PC-3 (cell line): ENCODE measurements at regions not wholly inside any gene's neighbourhood (a gene's known extent, or its start where the extent isn't known, plus 50 kb on each side); places are given as distances from the start of the nearest gene placed in this dataset.
A peak's percentile ranks its signal among the peaks of the same experiment; 100 is the strongest.
"Not testable (repeated sequence)": the region's sequence is repeated elsewhere in the genome, so short reads cannot be mapped to it uniquely, and the experiment has no call there.

ENCODE experiments used
- ATAC-seq: fragments of 200-7000 bp; cut with Tn5 transposase; 2 replicates; pipeline ENCODE4 v1.9.1; 2020; ENCODE audit warnings: mild to moderate bottlenecking, moderate library complexity
- BruUV-seq: library from RNA; stranded (reverse); fragments of 400-500 nt; replicated peaks from 2 replicates; lab custom pipeline; 2021; lab: Mats Ljungman, UMichigan
- CTCF ChIA-PET: fragments of 300-600 bp; sonication (Branson Sonifier 250); formaldehyde crosslinking; loops from one replicate; lab custom pipeline; 2022; ENCODE audit warnings: antibody characterized with exemption; lab: Charles Lee
- POLR2A ChIA-PET: fragments of 300-600 bp; sonication (Branson Sonifier 250); formaldehyde crosslinking; loops from one replicate; lab custom pipeline; 2022; ENCODE audit warnings: antibody characterized with exemption; ENCODE audit not compliant: unreplicated experiment; lab: Charles Lee
- DNase-seq: peaks from one replicate; pipeline ENCODE4 v3.0.0-alpha.2; 2015
- H2AFZ ChIP-seq: fragments of 300-600 bp; sonication (generic); 2 replicates; pipeline ENCODE4 v1.6.0; 2016; ENCODE audit warnings: antibody characterized with exemption, low read length
- H3F3A ChIP-seq: fragments of 300-600 bp; sonication (generic); one replicate; pipeline ENCODE4 v1.6.0; 2017; ENCODE audit warnings: antibody characterized with exemption, low read length, control low read depth, mild to moderate bottlenecking; ENCODE audit not compliant: unreplicated experiment
- H3K27ac ChIP-seq: fragments of 300-600 bp; sonication (generic); 2 replicates; pipeline ENCODE4 v1.5.1; 2016; ENCODE audit warnings: mild to moderate bottlenecking, low read length
- H3K27me3 ChIP-seq: fragments of 300-600 bp; sonication (generic); 2 replicates; pipeline ENCODE4 v1.6.1; 2016; ENCODE audit warnings: low read length, mixed read lengths
- H3K36me3 ChIP-seq: fragments of 300-600 bp; sonication (generic); 2 replicates; pipeline ENCODE4 v1.6.1; 2016; ENCODE audit warnings: low read depth, mixed run types, low read length, mixed read lengths
- H3K4me1 ChIP-seq: fragments of 300-600 bp; sonication (generic); 2 replicates; pipeline ENCODE4 v1.5.1; 2016; ENCODE audit warnings: low read length; ENCODE audit not compliant: insufficient read depth
- H3K4me2 ChIP-seq: fragments of 300-600 bp; sonication (generic); 2 replicates; pipeline ENCODE4 v1.6.0; 2016; ENCODE audit warnings: low read length
- H3K4me3 ChIP-seq: fragments of 300-600 bp; sonication (generic); 2 replicates; pipeline ENCODE4 v1.5.1; 2016; ENCODE audit warnings: mild to moderate bottlenecking, low read length, mixed read lengths
- H3K79me2 ChIP-seq: fragments of 300-600 bp; sonication (generic); 2 replicates; pipeline ENCODE4 v1.6.1; 2017; ENCODE audit warnings: low read length, mixed read lengths
- H3K9ac ChIP-seq: fragments of 300-600 bp; sonication (generic); 2 replicates; pipeline ENCODE4 v1.6.0; 2016; ENCODE audit warnings: mild to moderate bottlenecking, low read length
- H3K9me2 ChIP-seq: fragments of 300-600 bp; sonication (generic); replicated peaks from 2 replicates; pipeline ENCODE4 v1.6.1; 2016; ENCODE audit warnings: mixed run types, low read length, mixed read lengths
- H3K9me3 ChIP-seq: fragments of 300-600 bp; sonication (generic); 2 replicates; pipeline ENCODE4 v1.6.1; 2016; ENCODE audit warnings: low read length, mixed read lengths
- H4K20me1 ChIP-seq: fragments of 300-600 bp; sonication (generic); 2 replicates; pipeline ENCODE4 v1.6.1; 2016; ENCODE audit warnings: low read length, mixed read lengths
- CTCF ChIP-seq: fragments of 300-600 bp; sonication (generic); conservative IDR thresholded peaks from 2 replicates; pipeline ENCODE4 v1.5.1; 2017; ENCODE audit warnings: antibody characterized with exemption, low read depth, mild to moderate bottlenecking, low read length
- EZH2 ChIP-seq: fragments of 300-600 bp; sonication (generic); IDR thresholded peaks from one replicate; pipeline ENCODE4 v1.6.1; 2017; ENCODE audit warnings: antibody characterized with exemption, mild to moderate bottlenecking, low read length; ENCODE audit not compliant: unreplicated experiment
- EZH2phosphoT487 ChIP-seq: fragments of 300-600 bp; sonication (generic); IDR thresholded peaks from 2 replicates; pipeline ENCODE4 v1.6.1; 2018; ENCODE audit warnings: mild to moderate bottlenecking, antibody characterized with exemption, low read length, borderline replicate concordance
- intact Hi-C: fragments of 100-400 bp; cut with micrococcal nuclease; formaldehyde crosslinking; loops from 2 replicates; pipeline ENCODE4 v1.9.0; 2023

- no peaks in the 10 kb centered on the region for H3K4me1 ChIP-seq
- ChIA-PET POLR2A (no interaction called here), CTCF (no interaction called here)
- DNase-seq (no peak), ATAC-seq (no peak)
- no peak overlapping the region for H3K27ac ChIP-seq
- intact Hi-C loops: no loop called here
- H3K27me3 ChIP-seq: peaks cover 54% of the 10 kb centered on the region
- no peaks in the 10 kb centered on the region for H3K36me3 ChIP-seq
- H3F3A ChIP-seq: no peaks in the 10 kb centered on the region
- no TSS peak for BruUV-seq
- H3K4me3 ChIP-seq: no peak overlapping the region
- no peak overlapping the region for H2AFZ ChIP-seq
- no peak for TF ChIP-seq EZH2
- no peak for TF ChIP-seq CTCF
- no peak for TF ChIP-seq EZH2phosphoT487
- no peaks in the 10 kb centered on the region for H3K79me2 ChIP-seq
- H3K9me2 ChIP-seq: no peaks in the 10 kb centered on the region
- no peaks in the 10 kb centered on the region for H4K20me1 ChIP-seq
- no peak overlapping the region for H3K4me2 ChIP-seq
- no peaks in the 10 kb centered on the region for H3K9me3 ChIP-seq
- no peak overlapping the region for H3K9ac ChIP-seq
These were observed 116.7 kb upstream of the CHST9 start for GRCh38 chr18:27301615-27302378.

DNA sequence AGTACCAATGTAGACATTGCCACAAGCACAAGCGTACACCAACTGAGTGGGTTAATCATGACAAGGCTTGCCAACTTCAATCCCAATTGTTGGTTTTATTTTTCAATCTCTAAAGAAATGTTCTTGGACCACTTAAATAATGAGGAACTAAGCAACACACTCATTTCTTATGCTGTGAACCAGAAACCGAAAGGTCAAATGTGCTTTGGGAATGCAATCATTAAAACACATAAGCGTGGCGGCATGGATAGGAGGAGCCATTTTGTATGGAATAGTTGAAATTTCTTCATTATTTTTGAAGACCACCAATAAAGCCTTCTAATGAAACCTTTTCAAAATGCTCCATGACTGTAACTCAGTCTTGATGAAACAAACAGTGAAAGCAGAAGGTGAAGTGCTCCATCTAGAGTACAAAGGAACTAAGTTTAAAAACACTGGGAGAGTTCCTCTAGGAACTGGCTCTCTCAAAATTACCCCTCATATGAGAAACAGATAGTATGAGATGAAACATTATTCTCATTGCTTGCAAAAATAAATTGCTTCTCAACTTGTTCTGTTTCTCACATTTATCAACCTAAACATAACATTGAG is 113.2 kb upstream of the CHST9 start:
- Histone ChIP-seq H2AFZ (no peak overlapping the region), H3K9ac (no peak overlapping the region), H3K4me2 (no peak overlapping the region), H3K9me2 (no peaks in the 10 kb centered on the region), H3K9me3 (no peaks in the 10 kb centered on the region), H3K4me3 (no peak overlapping the region), H3K27me3 (peaks cover 46% of the 10 kb centered on the region), H4K20me1 (no peaks in the 10 kb centered on the region), H3K79me2 (no peaks in the 10 kb centered on the region), H3K4me1 (no peaks in the 10 kb centered on the region), H3K27ac (no peak overlapping the region), H3K36me3 (no peaks in the 10 kb centered on the region), H3F3A (no peaks in the 10 kb centered on the region)
- no peak for ATAC-seq
- no TSS peak for BruUV-seq
- ChIA-PET CTCF (interaction anchor here (0.6 kb wide), 1 partner anchor 280 kb away, joined by 3 read pairs; no protein-coding TSS in a partner anchor), POLR2A (no interaction called here)
- no peak for TF ChIP-seq EZH2
- no peak for TF ChIP-seq EZH2phosphoT487
- TF ChIP-seq CTCF: peak; percentile 55
- DNase-seq: peak; percentile 25
- intact Hi-C loops: loop anchor here (1.0 kb wide), 1 partner anchor 280 kb away; no protein-coding TSS in a partner anchor

- H3K27ac ChIP-seq, H2AFZ ChIP-seq, H3K4me3 ChIP-seq, BruUV-seq, H3K4me2 ChIP-seq, H3K9me2 ChIP-seq, H3K9me3 ChIP-seq, H3K9ac ChIP-seq, POLR2A ChIA-PET, H4K20me1 ChIP-seq, H3K36me3 ChIP-seq, intact Hi-C loops, H3K79me2 ChIP-seq, H3K4me1 ChIP-seq, DNase-seq, CTCF ChIA-PET, H3F3A ChIP-seq, ATAC-seq: not testable (repeated sequence)
- peaks cover 23% of the 10 kb centered on the region for H3K27me3 ChIP-seq
These were observed 101.0 kb upstream of the CHST9 start for GRCh38 chr18:27285973-27286562.
